Stimulated activated CD4-positive, alpha-beta T cell treated with anti-CD3 and anti-CD28 coated beads, Interleukin-12 subunit alpha, Interleukin-12 subunit beta, amount 100 ng/mL, for 24 hours (primary cell): ENCODE measurements at regions not wholly inside any gene's neighbourhood (a gene's known extent, or its start where the extent isn't known, plus 50 kb on each side); places are given as distances from the start of the nearest gene placed in this dataset.

Experiments
- DNase-seq, 2 experiments: peaks; one replicate each; pipeline ENCODE4 v3.0.0-alpha.2; 2020; ENCODE audit warnings: low read depth in 2 of 2

- DNase-seq, result no peak
Measured at GRCh38 chr7:52150952-52151351, 834.3 kb upstream of the COBL start.

- no peak for DNase-seq
Measured at GRCh38 chr7:52146871-52147634, 830.4 kb upstream of the COBL start.

- no peak for DNase-seq
Measured at GRCh38 chr7:52143219-52143618, 826.6 kb upstream of the COBL start.

- no peak for DNase-seq
Measured at GRCh38 chr7:52140851-52141250, 824.2 kb upstream of the COBL start.

GRCh38 chr7:52135403-52135802 is 818.8 kb upstream of the COBL start:
- no peak for DNase-seq

GRCh38 chr7:52129278-52129677 is 812.7 kb upstream of the COBL start:
- DNase-seq, result no peak

GRCh38 chr7:52120912-52121311 is 804.3 kb upstream of the COBL start:
- no peak for DNase-seq

- DNase-seq, result no peak
Measured at GRCh38 chr7:52119537-52119936, 802.9 kb upstream of the COBL start.

- no peak for DNase-seq
Measured at GRCh38 chr7:52114509-52114908, 797.9 kb upstream of the COBL start.

GRCh38 chr7:52114056-52114455 is 797.4 kb upstream of the COBL start:
- no peak for DNase-seq

- DNase-seq, result no peak
Measured at GRCh38 chr7:52107355-52107754, 790.7 kb upstream of the COBL start.

- no peak for DNase-seq
Measured at GRCh38 chr7:52095861-52096260, 779.3 kb upstream of the COBL start.

- no peak for DNase-seq
Measured at GRCh38 chr7:52091996-52092395, 775.4 kb upstream of the COBL start.

GRCh38 chr7:52091101-52091500 is 774.5 kb upstream of the COBL start:
- DNase-seq, result no peak

GRCh38 chr7:52088008-52088901 is 771.6 kb upstream of the COBL start:
- no peak for DNase-seq

- DNase-seq, result no peak
Measured at GRCh38 chr7:52085610-52086009, 769.0 kb upstream of the COBL start.

- no peak for DNase-seq
Measured at GRCh38 chr7:52080493-52080892, 763.9 kb upstream of the COBL start.

GRCh38 chr7:52079726-52080125 is 763.1 kb upstream of the COBL start:
- DNase-seq, result no peak

GRCh38 chr7:52077571-52077970 is 761.0 kb upstream of the COBL start:
- DNase-seq, result no peak

- DNase-seq, result no peak
Measured at GRCh38 chr7:52074912-52075311, 758.3 kb upstream of the COBL start.

GRCh38 chr7:52074071-52074470 is 757.5 kb upstream of the COBL start:
- no peak for DNase-seq

GRCh38 chr7:52071744-52072143 is 755.1 kb upstream of the COBL start:
- DNase-seq, result no peak

GRCh38 chr7:52064493-52064892 is 747.9 kb upstream of the COBL start:
- DNase-seq, result no peak
